AG09309 (cell line): ENCODE measurements at regions not wholly inside any gene's neighbourhood (a gene's known extent, or its start where the extent isn't known, plus 50 kb on each side); places are given as distances from the start of the nearest gene placed in this dataset.

Source experiments
- DNase-seq: peaks from one replicate; pipeline ENCODE4 v3.0.0-alpha.2; 2010; ENCODE audit warnings: low read depth
- H3K4me3 ChIP-seq: 2 replicates; pipeline ENCODE4 v1.5.1; 2011; ENCODE audit warnings: mild to moderate bottlenecking, low read depth, low read length, moderate library complexity; ENCODE audit not compliant: control insufficient read depth
- CTCF ChIP-seq: IDR thresholded peaks from 2 replicates; pipeline ENCODE4 v1.5.1; 2011; ENCODE audit warnings: mild to moderate bottlenecking, low read depth, low read length, inconsistent platforms; ENCODE audit not compliant: insufficient read depth, control insufficient read depth; ENCODE audit errors: missing control alignments

GRCh38 chr6:56808871-56809359, 146.0 kb upstream of the BEND6 start:
- H3K4me3 ChIP-seq, result no peak overlapping the region
- no peak for TF ChIP-seq CTCF
- no peak for DNase-seq

GRCh38 chr6:56807989-56808337, 146.9 kb upstream of the BEND6 start:
- H3K4me3 ChIP-seq, result no peak overlapping the region
- DNase-seq, result no peak
- no peak for TF ChIP-seq CTCF

GRCh38 chr6:56807326-56807988, 147.4 kb upstream of the BEND6 start:
- H3K4me3 ChIP-seq, result no peak overlapping the region
- no peak for TF ChIP-seq CTCF
- no peak for DNase-seq

GRCh38 chr6:56806368-56806767, 148.5 kb upstream of the BEND6 start:
- no peak for DNase-seq
- no peak overlapping the region for H3K4me3 ChIP-seq
- TF ChIP-seq CTCF, result no peak

- DNase-seq, result no peak
- TF ChIP-seq CTCF, result no peak
- no peak overlapping the region for H3K4me3 ChIP-seq
Observed at GRCh38 chr6:56804996-56805395, 149.9 kb upstream of the BEND6 start.

GRCh38 chr6:56803594-56803993, 151.3 kb upstream of the BEND6 start:
- no peak for TF ChIP-seq CTCF

More at GRCh38 chr6:56803594-56803993, 151.3 kb upstream of the BEND6 start:
- DNase-seq, result no peak
- no peak overlapping the region for H3K4me3 ChIP-seq
